Activated T-cell treated with anti-CD3 and anti-CD28 coated beads, Interleukin-2, amount 50 U/mL, for 72 hours (primary cell): ENCODE measurements at regions not wholly inside any gene's neighbourhood (a gene's known extent, or its start where the extent isn't known, plus 50 kb on each side); places are given as distances from the start of the nearest gene placed in this dataset.

Experiments
- ATAC-seq, 2 donors: fragments of 150-1000 bp; cut with Tn5 transposase; replicated peaks in 1 of 2; 2 replicates each; pipeline ENCODE4 v1.10.0; 2021; ENCODE audit warnings: moderate library complexity in 2 of 2, mild to moderate bottlenecking in 1 of 2
- DNase-seq, 2 donors: peaks; one replicate each; pipeline ENCODE4 v3.0.0; 2021 to 2022; ENCODE audit warnings: mixed read lengths in 1 of 2
- H3K27ac Mint-ChIP-seq: one replicate; pipeline ENCODE4 v1.8.0; 2022; ENCODE audit warnings: mild to moderate bottlenecking, moderate library complexity, mixed read lengths
- H3K27me3 Mint-ChIP-seq: one replicate; pipeline ENCODE4 v1.8.0; 2022; ENCODE audit warnings: low read depth, mixed read lengths
- H3K36me3 Mint-ChIP-seq, 2 donors: one replicate each; pipeline ENCODE4 v1.8.0; 2022; ENCODE audit warnings: mixed read lengths in 2 of 2, mild to moderate bottlenecking in 1 of 2; ENCODE audit not compliant: insufficient read depth in 2 of 2
- H3K4me1 Mint-ChIP-seq: one replicate; pipeline ENCODE4 v1.8.0; 2022; ENCODE audit warnings: low read depth, mixed read lengths
- H3K4me3 Mint-ChIP-seq, 2 donors: one replicate each; pipeline ENCODE4 v1.8.0; 2022; ENCODE audit warnings: mild to moderate bottlenecking in 2 of 2, mixed read lengths in 2 of 2, moderate library complexity in 2 of 2
- H3K9me3 Mint-ChIP-seq, 2 donors: one replicate each; pipeline ENCODE4 v1.8.0; 2022; ENCODE audit warnings: mixed read lengths in 2 of 2

- ATAC-seq = no peak
- no peak overlapping the region for H3K27ac Mint-ChIP-seq
- no peak overlapping the region for H3K4me3 Mint-ChIP-seq
- H3K9me3 Mint-ChIP-seq = peaks cover 0 to 2% of the 10 kb centered on the region in 2 donors
- H3K4me1 Mint-ChIP-seq = no peaks in the 10 kb centered on the region
- no peaks in the 10 kb centered on the region for H3K27me3 Mint-ChIP-seq
- no peak for DNase-seq
- H3K36me3 Mint-ChIP-seq = no peaks in the 10 kb centered on the region
These were observed 683.0 kb downstream of the DHX35 start for GRCh38 chr20:39645131-39645530.

DNA sequence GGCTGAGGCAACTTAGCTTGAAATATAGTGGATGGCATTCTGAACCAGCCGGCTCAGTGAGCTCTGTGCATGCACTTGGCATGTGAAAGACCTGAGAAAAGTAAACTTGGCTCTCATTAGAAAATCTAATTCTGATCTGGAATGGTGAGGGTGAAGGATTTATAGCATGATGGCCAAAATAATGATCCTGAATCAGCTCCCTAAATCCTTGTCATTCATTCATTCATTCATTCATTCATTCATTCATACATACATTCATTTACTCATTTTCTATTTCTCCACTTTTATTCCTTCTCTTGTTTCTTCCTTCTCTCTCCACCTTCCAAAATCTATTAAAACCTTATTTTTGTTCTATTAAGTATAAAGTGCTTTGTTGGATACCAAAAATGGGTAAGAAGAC, 681.1 kb downstream of the DHX35 start:
- Mint-ChIP-seq H3K9me3 (peaks cover 0 to 2% of the 10 kb centered on the region in 2 donors), H3K4me3 (no peak overlapping the region), H3K36me3 (no peaks in the 10 kb centered on the region), H3K4me1 (no peaks in the 10 kb centered on the region), H3K27me3 (no peaks in the 10 kb centered on the region), H3K27ac (no peak overlapping the region)
- ATAC-seq (no peak), DNase-seq (no peak)

GRCh38 chr20:39641423-39641822, 679.3 kb downstream of the DHX35 start:
- Mint-ChIP-seq H3K27me3 (no peaks in the 10 kb centered on the region), H3K9me3 (peaks cover 0 to 2% of the 10 kb centered on the region in 2 donors), H3K4me1 (no peaks in the 10 kb centered on the region), H3K27ac (no peak overlapping the region), H3K36me3 (no peaks in the 10 kb centered on the region), H3K4me3 (no peak overlapping the region)
- ATAC-seq = no peak
- no peak for DNase-seq

DNA sequence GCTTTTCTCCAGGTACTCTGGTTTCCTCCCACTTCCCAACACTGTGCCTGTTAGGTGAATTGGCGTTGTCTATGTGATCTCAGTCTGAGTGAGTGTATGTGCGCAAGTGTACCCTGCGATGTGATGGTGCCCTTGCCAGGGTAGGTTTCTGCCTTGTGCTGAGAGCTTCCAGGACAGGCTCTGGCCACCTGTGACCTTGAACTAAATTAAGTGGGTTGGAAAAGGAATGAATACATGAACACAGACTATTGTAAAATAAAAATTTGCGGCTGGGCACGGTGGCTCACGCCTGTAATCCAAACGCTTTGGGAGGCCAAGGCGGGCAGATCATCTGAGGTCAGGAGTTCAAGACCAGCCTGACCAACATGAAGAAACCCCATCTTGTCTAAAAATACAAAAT, 678.0 kb downstream of the DHX35 start:
- Mint-ChIP-seq H3K27ac (no peak overlapping the region), H3K9me3 (peaks cover 0 to 2% of the 10 kb centered on the region in 2 donors), H3K27me3 (no peaks in the 10 kb centered on the region), H3K36me3 (no peaks in the 10 kb centered on the region), H3K4me1 (no peaks in the 10 kb centered on the region), H3K4me3 (no peak overlapping the region)
- DNase-seq (no peak), ATAC-seq (no peak)

GRCh38 chr20:39638731-39639130, 676.6 kb downstream of the DHX35 start:
- DNase-seq = no peak
- H3K4me1 Mint-ChIP-seq = no peaks in the 10 kb centered on the region
- H3K9me3 Mint-ChIP-seq = peaks cover 0 to 2% of the 10 kb centered on the region in 2 donors
- H3K27ac Mint-ChIP-seq = no peak overlapping the region
- no peak overlapping the region for H3K4me3 Mint-ChIP-seq
- H3K27me3 Mint-ChIP-seq = no peaks in the 10 kb centered on the region
- no peak for ATAC-seq
- no peaks in the 10 kb centered on the region for H3K36me3 Mint-ChIP-seq

DNA sequence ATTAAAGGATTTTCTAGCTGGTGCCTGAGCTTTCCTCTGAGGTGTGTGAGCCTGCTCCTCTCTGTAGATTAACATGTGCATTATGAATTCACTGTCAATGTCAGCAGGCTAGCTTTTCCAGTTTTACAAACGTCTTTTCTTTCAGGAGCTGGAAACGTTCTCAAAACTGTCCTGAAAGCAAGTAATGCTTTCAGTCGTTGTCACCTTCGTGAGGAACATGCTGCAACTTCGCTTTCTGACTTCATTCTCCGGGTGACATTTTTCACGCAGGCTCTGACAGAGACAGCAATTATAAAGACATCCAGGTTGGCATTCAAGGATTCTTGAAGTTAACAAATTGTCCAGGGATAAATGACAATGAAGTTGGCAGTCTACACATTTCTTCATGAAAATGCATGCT, 671.5 kb downstream of the DHX35 start:
- Mint-ChIP-seq H3K4me3 (no peak overlapping the region), H3K4me1 (no peaks in the 10 kb centered on the region), H3K27me3 (no peaks in the 10 kb centered on the region), H3K9me3 (no peaks in the 10 kb centered on the region), H3K36me3 (no peaks in the 10 kb centered on the region), H3K27ac (no peak overlapping the region)
- DNase-seq (no peak), ATAC-seq (no peak)

- no peak overlapping the region for H3K4me3 Mint-ChIP-seq
- no peaks in the 10 kb centered on the region for H3K27me3 Mint-ChIP-seq
- H3K27ac Mint-ChIP-seq = no peak overlapping the region
- H3K9me3 Mint-ChIP-seq = no peaks in the 10 kb centered on the region
- ATAC-seq (no peak), DNase-seq (no peak)
- H3K36me3 Mint-ChIP-seq = no peaks in the 10 kb centered on the region
- H3K4me1 Mint-ChIP-seq = no peaks in the 10 kb centered on the region
These were observed 670.6 kb downstream of the DHX35 start for GRCh38 chr20:39632757-39633156.

GRCh38 chr20:39632176-39632575, 670.0 kb downstream of the DHX35 start:
- Mint-ChIP-seq H3K27ac (no peak overlapping the region), H3K4me1 (no peaks in the 10 kb centered on the region), H3K9me3 (no peaks in the 10 kb centered on the region), H3K27me3 (no peaks in the 10 kb centered on the region), H3K4me3 (no peak overlapping the region), H3K36me3 (no peaks in the 10 kb centered on the region)
- ATAC-seq (no peak), DNase-seq (no peak)

DNA sequence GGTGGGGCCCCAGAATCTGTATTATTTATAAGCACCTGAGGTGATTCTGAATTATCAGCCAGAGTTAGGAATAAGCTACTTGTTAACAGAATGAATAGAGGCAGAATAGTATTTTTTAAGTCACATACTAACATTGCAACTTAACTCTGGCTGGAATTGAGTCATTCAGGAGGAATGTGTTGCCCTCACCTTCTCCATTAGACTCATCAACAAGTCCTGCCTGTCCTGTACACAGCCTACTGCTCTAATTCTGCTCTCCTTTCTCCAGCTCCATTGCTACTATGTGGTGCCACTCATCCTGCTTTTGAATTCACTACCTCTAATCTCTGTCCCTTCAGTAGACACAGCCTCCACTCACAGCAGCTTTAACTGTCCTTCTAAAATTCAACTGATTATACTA, 669.4 kb downstream of the DHX35 start:
- Mint-ChIP-seq H3K27ac (no peak overlapping the region), H3K9me3 (no peaks in the 10 kb centered on the region), H3K4me3 (no peak overlapping the region), H3K27me3 (no peaks in the 10 kb centered on the region), H3K4me1 (no peaks in the 10 kb centered on the region), H3K36me3 (no peaks in the 10 kb centered on the region)
- ATAC-seq (no peak), DNase-seq (no peak)

DNA sequence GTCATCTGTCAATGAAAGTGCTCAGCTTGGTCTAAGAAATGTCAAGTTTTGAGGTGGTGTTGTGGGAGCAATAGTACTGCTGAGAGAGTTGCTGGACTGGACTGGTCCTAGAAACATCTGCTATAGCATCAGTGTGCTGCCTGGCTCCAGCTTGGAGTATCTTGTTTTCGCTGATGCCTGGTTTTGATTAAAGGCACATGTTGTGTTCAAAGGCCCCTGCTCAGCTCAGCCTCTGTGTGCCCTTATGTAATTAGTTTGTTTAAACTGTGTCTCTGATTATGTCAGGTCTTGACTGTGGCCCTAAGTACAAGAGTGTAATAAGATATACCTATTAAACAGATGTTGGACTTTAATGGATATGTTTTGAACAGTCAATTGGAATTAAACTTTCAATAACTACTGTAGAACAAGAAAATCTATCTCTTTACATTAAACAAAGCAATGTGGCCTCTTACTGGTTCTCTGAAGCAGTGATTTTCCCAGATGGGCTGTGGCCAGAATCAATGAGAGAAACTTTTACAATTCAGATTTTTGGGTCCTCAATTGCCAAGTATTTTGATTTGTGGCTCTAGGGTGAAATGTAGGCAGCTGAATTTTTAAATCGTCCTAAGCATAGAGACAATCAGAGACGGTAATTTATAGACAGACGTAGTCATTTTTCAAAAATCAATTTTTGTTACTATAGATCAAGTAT, 668.2 kb downstream of the DHX35 start:
- Mint-ChIP-seq H3K36me3 (no peaks in the 10 kb centered on the region), H3K4me3 (no peak overlapping the region), H3K4me1 (no peaks in the 10 kb centered on the region), H3K27me3 (no peaks in the 10 kb centered on the region), H3K27ac (no peak overlapping the region), H3K9me3 (no peaks in the 10 kb centered on the region)
- ATAC-seq (no peak), DNase-seq (no peak)

- Mint-ChIP-seq H3K27me3 (no peaks in the 10 kb centered on the region), H3K36me3 (no peaks in the 10 kb centered on the region), H3K27ac (no peak overlapping the region), H3K4me1 (no peaks in the 10 kb centered on the region), H3K9me3 (no peaks in the 10 kb centered on the region), H3K4me3 (no peak overlapping the region)
- DNase-seq (no peak), ATAC-seq (no peak)
These were observed 665.6 kb downstream of the DHX35 start for GRCh38 chr20:39627765-39628164.

DNA sequence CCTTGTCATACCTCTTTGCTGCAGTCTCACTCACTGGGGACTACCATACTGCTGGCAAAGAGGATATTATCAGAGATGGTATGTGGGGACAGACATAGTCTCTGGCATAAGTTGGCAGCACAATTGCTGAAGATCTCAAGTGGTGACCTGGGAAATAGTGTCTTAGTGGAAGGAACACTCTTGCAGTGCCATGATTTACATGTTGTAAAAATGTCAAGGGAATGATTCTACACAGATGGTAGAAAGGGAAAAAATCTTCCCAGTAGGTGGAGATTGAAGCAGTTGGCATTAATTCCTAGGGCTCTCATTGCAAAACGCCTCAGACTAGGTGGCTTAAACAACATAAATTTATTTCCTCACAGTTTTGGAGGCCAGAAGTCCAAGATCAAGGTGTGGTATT, 662.2 kb downstream of the DHX35 start:
- peaks cover 0 to 2% of the 10 kb centered on the region in 2 donors for H3K9me3 Mint-ChIP-seq
- H3K27ac Mint-ChIP-seq = no peak overlapping the region
- no peaks in the 10 kb centered on the region for H3K36me3 Mint-ChIP-seq
- DNase-seq (no peak), ATAC-seq (no peak)
- no peak overlapping the region for H3K4me3 Mint-ChIP-seq
- no peaks in the 10 kb centered on the region for H3K4me1 Mint-ChIP-seq
- H3K27me3 Mint-ChIP-seq = no peaks in the 10 kb centered on the region

DNA sequence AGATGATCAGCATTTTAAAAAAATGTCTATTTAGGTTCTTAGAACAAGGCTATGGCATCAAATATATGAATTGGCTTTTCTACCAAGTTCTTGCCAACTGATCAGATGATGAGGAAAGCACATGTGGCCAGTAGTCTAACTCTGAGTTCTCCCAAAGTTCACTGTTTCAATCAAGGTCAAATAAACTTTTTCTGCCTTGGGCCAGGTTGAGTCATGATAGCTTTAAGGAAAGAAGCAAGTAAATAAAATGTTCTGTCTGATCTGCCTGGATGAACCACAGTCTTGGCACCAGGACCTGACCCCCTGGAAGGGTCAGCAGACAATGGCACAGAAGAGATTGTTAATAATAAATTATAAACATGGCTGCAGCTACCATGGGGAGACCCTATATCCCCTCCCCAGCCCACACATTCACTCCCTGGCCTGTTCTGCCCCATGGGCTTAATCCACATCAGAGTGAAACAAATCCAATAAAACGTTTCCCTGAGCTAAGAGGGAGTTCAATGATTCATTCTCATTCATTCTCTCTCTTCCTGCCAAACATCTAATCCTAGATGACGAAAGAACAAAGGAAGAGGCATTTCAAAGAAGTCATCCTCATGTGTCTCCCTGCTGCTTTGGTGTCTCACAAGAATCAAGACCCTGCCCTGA, 661.6 kb downstream of the DHX35 start:
- H3K9me3 Mint-ChIP-seq = peaks cover 0 to 2% of the 10 kb centered on the region in 2 donors
- H3K27ac Mint-ChIP-seq = no peak overlapping the region
- no peaks in the 10 kb centered on the region for H3K36me3 Mint-ChIP-seq
- H3K4me1 Mint-ChIP-seq = no peaks in the 10 kb centered on the region
- no peak for ATAC-seq
- no peak overlapping the region for H3K4me3 Mint-ChIP-seq
- no peaks in the 10 kb centered on the region for H3K27me3 Mint-ChIP-seq
- DNase-seq = no peak

GRCh38 chr20:39619271-39619785, 657.2 kb downstream of the DHX35 start:
- H3K27me3 Mint-ChIP-seq = no peaks in the 10 kb centered on the region
- no peak overlapping the region for H3K4me3 Mint-ChIP-seq
- H3K9me3 Mint-ChIP-seq = peaks cover 0 to 2% of the 10 kb centered on the region in 2 donors
- no peaks in the 10 kb centered on the region for H3K4me1 Mint-ChIP-seq
- no peaks in the 10 kb centered on the region for H3K36me3 Mint-ChIP-seq
- H3K27ac Mint-ChIP-seq = no peak overlapping the region
- no peak for ATAC-seq
- DNase-seq = no peak
